IPS DF 19.7 (cell line): ENCODE measurements at regions not wholly inside any gene's neighbourhood (a gene's known extent, or its start where the extent isn't known, plus 50 kb on each side); places are given as distances from the start of the nearest gene placed in this dataset.

ENCODE experiments used
- DNase-seq: peaks from one replicate; pipeline ENCODE4 v3.0.0-alpha.2; 2013; ENCODE audit warnings: low read depth, low spot score

- no peak for DNase-seq
These were observed 964.9 kb upstream of the NR2F2 start for GRCh38 chr15:95365511-95366107.

- no peak for DNase-seq
These were observed 962.3 kb upstream of the NR2F2 start for GRCh38 chr15:95368191-95368590.

DNA sequence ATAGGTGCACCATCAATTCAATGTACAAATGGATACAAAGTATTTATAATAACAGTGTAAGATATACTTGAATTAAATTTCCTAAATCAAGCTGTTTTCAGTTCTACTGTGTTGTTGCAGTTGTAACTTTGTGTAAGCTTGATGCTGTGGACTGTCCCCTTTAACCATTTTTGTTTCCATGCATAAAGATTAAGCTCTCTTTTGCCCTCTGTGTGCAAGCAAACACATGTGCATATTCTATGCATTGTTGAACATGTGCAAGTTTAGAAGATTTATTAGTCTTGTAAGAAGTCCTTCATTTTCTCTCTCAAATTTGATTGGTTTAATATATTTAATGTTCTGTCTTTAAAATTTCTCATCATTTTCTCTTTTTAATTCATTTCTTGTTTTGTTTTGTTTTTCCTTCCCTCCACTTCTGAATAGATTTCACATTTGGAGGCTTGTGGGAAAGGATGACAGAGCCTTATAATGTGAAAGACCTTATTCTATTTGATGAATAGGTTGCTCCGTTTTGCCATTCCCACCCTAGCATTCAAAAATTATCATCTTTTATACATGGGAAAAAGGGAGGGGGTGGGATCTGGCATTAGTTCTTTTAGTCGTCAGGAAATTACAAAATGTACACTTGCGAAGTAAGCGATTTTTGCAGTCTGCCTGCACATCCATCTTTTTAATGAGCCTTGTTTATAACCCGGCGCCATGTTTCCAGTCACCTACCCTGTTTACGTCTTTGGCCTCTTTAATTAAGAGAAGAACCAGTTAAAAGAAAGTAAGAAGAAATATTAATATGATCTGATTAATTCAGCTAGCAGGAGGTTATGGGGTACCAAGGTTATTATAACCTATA lies 961.5 kb upstream of the NR2F2 start:
- DNase-seq: no peak

GRCh38 chr15:95370291-95370690 lies 960.2 kb upstream of the NR2F2 start:
- DNase-seq: no peak

DNA sequence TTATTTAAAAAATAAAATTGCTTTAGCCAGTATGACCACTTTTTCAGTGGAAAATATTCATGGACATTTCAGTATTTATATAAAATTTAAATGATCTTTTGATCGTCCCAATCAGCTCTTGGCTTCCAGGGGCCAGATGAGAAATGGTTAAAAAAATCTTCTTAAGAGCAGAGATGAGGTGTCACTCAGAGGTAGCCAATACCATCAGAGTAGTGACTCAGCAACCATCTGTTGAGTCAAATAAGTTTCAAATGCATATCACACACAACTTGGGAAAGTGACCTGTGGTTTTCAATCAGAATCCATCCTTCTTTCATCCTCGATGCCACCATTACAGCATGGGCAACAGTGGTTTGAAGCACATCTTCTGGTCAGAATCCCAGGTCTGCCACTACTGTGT lies 958.8 kb upstream of the NR2F2 start:
- DNase-seq: no peak

- no peak for DNase-seq
These were observed 955.2 kb upstream of the NR2F2 start for GRCh38 chr15:95375281-95375680.

DNA sequence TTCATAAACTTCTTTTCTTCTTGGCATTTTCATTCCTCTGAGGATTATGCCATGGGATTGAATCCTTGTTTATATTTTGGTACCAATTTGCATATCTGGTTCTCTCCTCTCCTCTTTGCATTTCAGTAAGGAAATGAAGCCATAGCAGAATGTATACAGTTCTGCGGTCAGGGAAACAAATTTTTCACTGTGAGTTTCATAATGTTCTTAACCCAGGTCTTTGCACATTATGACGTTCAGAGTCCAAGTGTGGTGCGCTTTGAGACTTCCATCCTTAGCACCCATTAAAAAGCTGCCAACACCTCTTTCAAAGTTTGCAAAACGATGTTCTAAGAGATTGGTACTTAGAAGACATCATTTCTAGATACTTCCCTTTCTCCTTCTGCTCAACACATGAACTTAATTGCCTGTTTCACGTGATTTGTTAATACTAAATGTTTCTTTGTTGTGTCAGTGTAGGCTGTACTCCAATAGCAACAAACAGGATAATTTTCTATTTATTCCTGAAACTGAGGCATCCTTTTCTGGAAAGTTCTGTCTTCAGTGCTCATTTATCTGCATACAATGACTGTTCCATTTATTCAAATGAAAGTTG lies 953.1 kb upstream of the NR2F2 start:
- no peak for DNase-seq

DNA sequence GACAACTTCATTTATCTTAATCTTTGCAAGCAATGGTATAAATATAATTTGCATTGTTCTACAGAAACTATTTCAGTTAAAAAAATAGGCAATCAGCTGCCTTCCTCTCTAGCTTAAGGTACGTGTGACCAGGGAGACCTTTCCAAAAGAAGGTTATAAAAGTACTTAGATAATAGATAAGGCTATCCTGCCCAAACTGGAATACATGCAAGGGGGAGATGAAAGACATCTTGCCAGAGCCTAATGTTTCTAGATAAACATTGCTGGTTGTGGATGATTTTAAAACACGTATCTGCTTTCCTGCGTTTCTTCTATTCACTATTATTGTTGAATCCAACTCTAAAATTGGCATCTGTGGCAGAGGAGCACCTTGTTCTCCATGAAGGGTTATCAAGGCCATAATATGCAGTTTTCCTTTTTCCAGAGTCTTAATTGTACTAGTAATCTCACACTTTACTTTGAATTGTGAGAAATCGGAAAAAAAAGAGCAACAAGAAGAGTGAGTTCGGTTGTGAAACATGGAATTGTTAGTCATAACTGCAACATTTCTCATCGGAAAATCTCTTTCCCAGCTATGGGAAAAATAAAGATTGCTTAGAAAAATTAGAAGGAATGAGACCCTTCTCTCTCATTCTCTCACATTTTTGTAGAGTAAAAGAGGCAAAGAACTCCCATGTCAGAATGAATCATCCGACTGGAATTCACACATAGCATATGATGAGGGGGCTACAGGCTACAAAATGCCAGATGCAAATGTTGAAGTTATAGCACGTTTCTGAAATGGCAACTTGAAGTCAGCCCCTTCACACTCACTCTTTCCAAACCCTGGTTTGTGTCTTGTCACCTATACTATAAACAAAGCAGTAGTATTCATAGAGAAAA lies 936.1 kb upstream of the NR2F2 start:
- no peak for DNase-seq

- no peak for DNase-seq
These were observed 930.1 kb upstream of the NR2F2 start for GRCh38 chr15:95400428-95400827.

GRCh38 chr15:95401587-95401986 lies 928.9 kb upstream of the NR2F2 start:
- no peak for DNase-seq

DNA sequence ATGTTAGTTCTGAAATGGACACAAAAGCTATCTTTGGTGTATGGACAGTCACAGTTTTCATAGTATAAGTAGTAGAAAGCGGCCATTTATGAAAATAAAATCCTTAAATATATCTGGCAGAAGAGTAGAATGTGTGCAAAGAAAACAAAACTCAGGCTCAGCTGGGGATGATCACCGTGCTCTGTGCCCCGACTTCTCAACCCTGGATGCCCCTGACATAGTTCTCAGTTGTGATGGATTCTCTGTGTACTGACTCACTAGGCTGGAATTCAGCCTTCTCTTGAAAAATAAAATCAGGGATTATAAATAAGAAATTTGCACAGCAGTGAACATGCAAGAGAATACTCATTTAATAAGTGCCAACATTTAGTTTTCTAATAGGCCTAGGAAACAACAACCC lies 925.1 kb upstream of the NR2F2 start:
- no peak for DNase-seq

DNA sequence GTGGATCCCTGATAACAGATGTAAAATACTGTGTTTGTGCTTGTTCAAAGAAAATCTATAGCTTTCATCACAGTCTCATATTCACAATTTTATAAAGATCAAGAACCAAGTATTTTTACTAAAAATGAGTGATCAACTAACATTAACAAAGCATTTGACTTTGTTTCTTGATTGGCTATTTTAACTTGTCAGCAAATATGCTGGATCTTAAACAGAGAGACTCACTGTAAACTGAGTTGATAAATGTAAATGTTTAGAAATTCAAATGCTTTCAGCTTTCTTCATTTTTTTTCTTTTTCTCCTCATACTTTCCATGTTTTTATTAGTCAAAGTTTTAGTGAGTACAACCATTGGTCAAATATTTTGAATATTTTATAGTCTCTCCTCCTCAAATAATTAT lies 923.0 kb upstream of the NR2F2 start:
- no peak for DNase-seq

GRCh38 chr15:95409211-95409610 lies 921.3 kb upstream of the NR2F2 start:
- DNase-seq: no peak

DNA sequence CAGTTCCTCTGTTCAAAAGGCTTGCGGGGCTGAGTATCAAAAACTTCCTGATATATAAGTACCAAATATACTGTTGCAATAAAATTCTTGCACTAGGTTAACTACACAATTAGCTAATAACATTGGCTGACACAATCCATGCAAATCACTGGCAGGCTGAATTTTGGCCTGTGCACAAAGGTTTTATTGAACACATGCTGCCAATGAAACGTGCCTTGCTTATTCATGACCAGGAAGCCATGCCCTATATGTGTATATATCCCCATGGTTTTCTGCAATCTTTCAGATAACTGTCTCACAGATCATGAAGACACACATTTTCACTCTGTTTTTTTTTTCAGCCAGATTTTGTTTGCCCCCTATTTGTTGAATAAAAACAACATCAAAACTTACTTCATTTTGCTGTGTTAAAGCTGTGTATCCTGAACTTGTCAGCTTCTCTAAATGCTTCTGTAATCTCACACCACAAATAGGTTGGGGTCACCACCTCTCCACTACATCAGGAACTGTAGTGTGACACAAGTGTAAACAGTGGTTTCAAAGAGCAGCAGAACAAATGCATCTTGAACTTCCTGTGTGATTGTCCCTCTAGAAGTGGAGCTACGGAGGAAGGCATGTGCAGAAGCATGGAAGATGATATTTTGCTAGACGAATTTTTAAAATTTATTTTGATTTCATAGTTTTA lies 920.7 kb upstream of the NR2F2 start:
- DNase-seq: no peak

DNA sequence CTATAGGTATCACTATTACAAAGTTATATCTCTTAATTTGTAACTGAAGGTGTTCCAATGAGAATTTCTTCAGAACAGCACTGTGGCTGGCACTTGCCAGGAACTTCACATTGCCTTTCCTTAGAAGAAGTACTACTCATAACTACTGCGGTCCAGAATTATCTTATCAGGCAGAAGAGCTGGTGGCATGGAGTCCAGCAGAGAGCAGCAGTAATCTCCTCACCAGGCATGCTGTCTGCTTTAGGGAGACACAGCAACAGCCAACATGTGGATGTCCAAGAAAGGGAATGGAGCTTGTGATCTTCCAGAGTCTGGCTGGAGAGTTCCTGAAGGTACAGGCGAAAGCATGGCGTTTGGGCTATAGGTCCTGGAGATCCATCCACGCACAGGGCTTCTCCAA lies 919.7 kb upstream of the NR2F2 start:
- no peak for DNase-seq

- DNase-seq: no peak
These were observed 913.9 kb upstream of the NR2F2 start for GRCh38 chr15:95416576-95416975.

DNA sequence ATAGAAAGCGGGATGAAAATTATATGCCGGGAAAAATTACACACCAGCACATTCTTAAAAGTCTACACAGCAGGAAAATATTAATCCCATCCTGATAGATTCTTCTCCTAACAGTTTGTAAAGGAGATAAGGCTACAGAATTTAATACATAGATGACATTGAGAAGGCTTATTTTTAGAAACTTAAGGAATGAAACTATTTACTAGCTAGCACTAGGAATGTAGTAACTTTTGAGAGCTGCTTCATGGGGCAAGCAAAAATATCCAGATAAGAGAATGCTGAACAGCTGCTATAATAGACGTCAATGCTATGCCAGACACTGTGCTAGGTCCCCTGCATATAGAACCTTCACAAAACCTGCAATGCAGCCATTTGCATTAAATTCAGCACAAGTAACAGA lies 912.7 kb upstream of the NR2F2 start:
- DNase-seq: no peak

DNA sequence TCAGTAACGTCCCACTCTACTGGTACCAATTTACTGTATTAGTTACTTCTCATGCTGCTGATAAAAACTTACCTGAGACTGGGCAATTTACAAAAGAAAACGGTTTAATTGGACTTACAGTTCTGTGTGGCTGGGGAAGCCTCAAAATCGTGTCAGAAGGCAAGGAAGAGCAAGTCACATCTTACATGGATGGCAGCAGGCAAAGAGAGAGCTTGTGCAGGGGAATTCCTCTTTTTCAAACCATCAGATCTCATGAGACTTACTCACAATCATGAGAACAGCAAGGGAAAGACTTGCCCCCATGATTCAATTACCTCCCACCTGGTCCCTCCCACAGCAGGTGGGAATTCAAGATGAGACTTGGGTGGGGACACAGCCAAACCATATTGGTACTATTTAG lies 908.2 kb upstream of the NR2F2 start:
- no peak for DNase-seq

DNA sequence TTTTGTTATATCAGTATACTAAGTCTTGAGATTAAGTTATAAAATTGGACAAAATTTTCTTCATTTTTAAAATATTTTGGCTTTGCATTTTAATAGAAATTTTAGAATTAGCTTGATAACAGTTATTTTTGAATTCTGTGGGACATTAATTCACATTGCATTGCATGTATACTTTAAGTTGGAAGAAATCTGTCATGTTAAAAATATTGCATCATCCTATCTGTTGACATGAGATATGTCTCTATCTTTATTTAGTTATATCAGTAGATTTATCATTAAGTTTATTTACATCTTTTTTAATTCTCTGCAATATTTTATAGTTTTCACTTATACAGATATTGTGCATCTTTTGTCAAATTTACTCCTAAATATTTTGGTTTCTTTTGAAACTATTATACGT lies 904.6 kb upstream of the NR2F2 start:
- no peak for DNase-seq

- no peak for DNase-seq
These were observed 901.2 kb upstream of the NR2F2 start for GRCh38 chr15:95429345-95429744.

DNA sequence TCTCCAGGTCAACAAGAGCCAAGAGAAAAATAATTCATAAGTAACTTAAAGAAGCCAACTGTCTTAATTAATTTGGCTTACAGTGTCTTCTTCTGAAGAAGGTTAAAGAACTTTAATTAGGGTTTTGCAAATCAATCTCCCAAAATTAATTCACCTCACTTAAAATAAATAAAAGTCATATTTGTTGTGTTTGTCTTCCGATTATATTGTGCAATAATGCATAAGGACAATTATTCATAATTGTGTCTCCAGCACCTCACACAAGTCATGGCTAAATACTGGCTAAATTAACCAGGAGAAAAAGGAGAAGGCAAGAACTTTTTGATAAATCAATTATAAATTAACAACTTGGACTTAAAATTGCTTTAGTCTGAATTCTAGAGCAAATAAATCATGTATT lies 899.0 kb upstream of the NR2F2 start:
- DNase-seq: no peak
